H1 (cell line): ENCODE measurements at regions not wholly inside any gene's neighbourhood (a gene's known extent, or its start where the extent isn't known, plus 50 kb on each side); places are given as distances from the start of the nearest gene placed in this dataset.
"Not testable (repeated sequence)": the region's sequence is repeated elsewhere in the genome, so short reads cannot be mapped to it uniquely, and the experiment has no call there.

ENCODE experiments used
- CTCF ChIA-PET: fragments of 300-600 bp; sonication (Branson Sonifier 250); formaldehyde crosslinking; loops from one replicate; lab custom pipeline; 2021; ENCODE audit not compliant: partially characterized antibody; lab: Charles Lee
- POLR2A ChIA-PET: fragments of 300-600 bp; sonication (Branson Sonifier 250); formaldehyde crosslinking; loops from one replicate; lab custom pipeline; 2021; ENCODE audit warnings: inconsistent platforms; ENCODE audit not compliant: partially characterized antibody; lab: Charles Lee
- DNase-seq, 2 experiments: peaks; one replicate each; pipeline versions ENCODE4 v3.0.0 to v3.0.0-alpha.2; 2010 to 2022; ENCODE audit warnings: low spot score in 2 of 2, low read depth in 1 of 2, mixed read lengths in 1 of 2
- FAIRE-seq: peaks from 2 replicates; lab custom pipeline; 2011; peaks lifted over from hg19 to GRCh38; lab: Jason Lieb, UNC
- H2AFZ ChIP-seq: 2 replicates; pipeline ENCODE4 v1.8.1; 2012; ENCODE audit warnings: low read length, inconsistent platforms
- H2AK5ac ChIP-seq: 2 replicates; pipeline ENCODE4 v1.6.1; 2013; ENCODE audit warnings: low read depth, low read length
- H2BK120ac ChIP-seq: replicated peaks from 2 replicates; pipeline ENCODE3; 2013; ENCODE audit warnings: low read depth, low read length, inconsistent platforms
- H2BK12ac ChIP-seq: 2 replicates; pipeline ENCODE4 v1.6.1; 2013; ENCODE audit warnings: low read depth, low read length
- H2BK15ac ChIP-seq: 2 replicates; pipeline ENCODE4 v1.6.1; 2013; ENCODE audit warnings: low read length
- H2BK20ac ChIP-seq: 2 replicates; pipeline ENCODE4 v1.6.1; 2013; ENCODE audit warnings: low read length
- H2BK5ac ChIP-seq: 2 replicates; pipeline ENCODE4 v1.6.1; 2013; ENCODE audit warnings: low read depth, low read length
- H3K14ac ChIP-seq: 2 replicates; pipeline ENCODE4 v1.6.1; 2013; ENCODE audit warnings: inconsistent platforms; ENCODE audit not compliant: insufficient read length
- H3K18ac ChIP-seq: 2 replicates; pipeline ENCODE4 v1.6.1; 2013; ENCODE audit warnings: low read length; ENCODE audit errors: extremely low read depth
- H3K23ac ChIP-seq: 2 replicates; pipeline ENCODE4 v1.6.1; 2013; ENCODE audit warnings: inconsistent platforms; ENCODE audit not compliant: insufficient read length
- H3K23me2 ChIP-seq: 2 replicates; pipeline ENCODE4 v1.6.1; 2013; ENCODE audit warnings: low read depth, low read length
- H3K27ac ChIP-seq: 2 replicates; pipeline ENCODE4 v1.6.1; 2011; ENCODE audit warnings: low read depth, low read length, inconsistent platforms
- H3K27me3 ChIP-seq, 4 experiments: replicated peaks in 1 of 4; 1 replicate in 1 of 4; 2 replicates in 3 of 4; pipeline versions ENCODE4 v1.6.1 to v1.8.1; 2011 to 2013; ENCODE audit warnings: low read length in 3 of 4, mild to moderate bottlenecking in 3 of 4, inconsistent platforms in 2 of 4, mixed read lengths in 2 of 4, moderate library complexity in 1 of 4; ENCODE audit not compliant: control insufficient read depth in 3 of 4, insufficient read depth in 3 of 4; ENCODE audit errors: extremely low read depth in 1 of 4
- H3K36me3 ChIP-seq, 4 experiments: 2 replicates each; pipeline versions ENCODE4 v1.6.1 to v1.8.1; 2011 to 2013; ENCODE audit warnings: mild to moderate bottlenecking in 4 of 4, low read length in 3 of 4, moderate library complexity in 2 of 4, control low read depth in 1 of 4, inconsistent platforms in 1 of 4; ENCODE audit not compliant: insufficient read depth in 4 of 4, control insufficient read depth in 2 of 4
- H3K4ac ChIP-seq: replicated peaks from 2 replicates; pipeline ENCODE3; 2013; ENCODE audit warnings: low read length, low read depth, mixed read lengths, inconsistent platforms; ENCODE audit not compliant: insufficient read length
- H3K4me1 ChIP-seq, 4 experiments: replicated peaks in 1 of 4; 1 replicate in 1 of 4; 2 replicates in 3 of 4; pipeline versions ENCODE4 v1.6.1 to v1.8.1; 2011 to 2013; ENCODE audit warnings: low read length in 3 of 4, inconsistent platforms in 2 of 4, mixed read lengths in 1 of 4; ENCODE audit not compliant: insufficient read depth in 4 of 4, control insufficient read depth in 3 of 4
- H3K4me2 ChIP-seq, 2 experiments: 2 replicates each; pipeline versions ENCODE4 v1.6.1 to v1.8.1; 2011 to 2013; ENCODE audit warnings: low read depth in 2 of 2, low read length in 2 of 2, control low read depth in 1 of 2, inconsistent platforms in 1 of 2, mild to moderate bottlenecking in 1 of 2; ENCODE audit not compliant: insufficient read depth in 1 of 2
- H3K4me3 ChIP-seq, 4 experiments: fragments of 200-600, 300-600 bp in 1 of 4; sonication (generic), shearing (Covaris generic), sonication (Bioruptor Twin) in 1 of 4; 2 replicates each; pipeline versions ENCODE4 v1.5.1 to v1.8.1; 2011 to 2016; ENCODE audit warnings: low read length in 4 of 4, low read depth in 3 of 4, control low read depth in 2 of 4, inconsistent platforms in 2 of 4, mild to moderate bottlenecking in 2 of 4, mixed read lengths in 1 of 4, moderate library complexity in 1 of 4; ENCODE audit not compliant: insufficient read depth in 2 of 4; ENCODE audit errors: extremely low read depth in 1 of 4
- H3K56ac ChIP-seq: replicated peaks from 2 replicates; pipeline ENCODE3; 2013; ENCODE audit warnings: low read depth, mild to moderate bottlenecking, mixed read lengths, low read length, inconsistent platforms; ENCODE audit not compliant: insufficient read length
- H3K79me1 ChIP-seq: 2 replicates; pipeline ENCODE4 v1.6.1; 2013; ENCODE audit warnings: low read depth, low read length, control low read depth
- H3K79me2 ChIP-seq, 2 experiments: 2 replicates each; pipeline versions ENCODE4 v1.6.1 to v1.8.1; 2012 to 2013; ENCODE audit warnings: low read length in 2 of 2, mild to moderate bottlenecking in 2 of 2, inconsistent platforms in 1 of 2; ENCODE audit not compliant: insufficient read depth in 2 of 2, control insufficient read depth in 1 of 2
- H3K9ac ChIP-seq, 4 experiments: replicated peaks in 1 of 4; 1 replicate in 1 of 4; 2 replicates in 3 of 4; pipeline versions ENCODE4 v1.6.1 to v1.8.1; 2011 to 2013; ENCODE audit warnings: low read depth in 3 of 4, low read length in 3 of 4, control low read depth in 2 of 4, mild to moderate bottlenecking in 2 of 4, moderate library complexity in 2 of 4, inconsistent platforms in 1 of 4; ENCODE audit errors: extremely low read depth in 1 of 4
- H3K9me3 ChIP-seq, 2 experiments: 2 replicates each; pipeline versions ENCODE4 v1.6.1 to v1.8.1; 2012 to 2013; ENCODE audit warnings: mild to moderate bottlenecking in 2 of 2, moderate library complexity in 2 of 2, control low read depth in 1 of 2, inconsistent platforms in 1 of 2, low read depth in 1 of 2, low read length in 1 of 2, mixed read lengths in 1 of 2; ENCODE audit not compliant: insufficient read depth in 2 of 2
- H4K20me1 ChIP-seq, 2 experiments: replicated peaks in 1 of 2; 2 replicates each; pipeline versions ENCODE3 to v1.8.1; 2011 to 2013; ENCODE audit warnings: inconsistent platforms in 2 of 2, low read length in 2 of 2, mild to moderate bottlenecking in 1 of 2; ENCODE audit not compliant: insufficient read depth in 2 of 2, control insufficient read depth in 1 of 2
- H4K5ac ChIP-seq: 2 replicates; pipeline ENCODE4 v1.6.1; 2013; ENCODE audit warnings: low read length, low read depth, mixed read lengths, inconsistent platforms; ENCODE audit not compliant: insufficient read length
- H4K8ac ChIP-seq: 2 replicates; pipeline ENCODE4 v1.8.0; 2013; ENCODE audit warnings: mild to moderate bottlenecking, moderate library complexity, low read length, inconsistent platforms; ENCODE audit not compliant: insufficient read depth; ENCODE audit errors: extremely low read depth
- H4K91ac ChIP-seq: replicated peaks from 2 replicates; pipeline ENCODE3; 2013; ENCODE audit warnings: low read length, mixed read lengths, inconsistent platforms; ENCODE audit not compliant: insufficient read length
- WGBS, 2 experiments: shearing (Covaris generic) in 1 of 2; methylation state at CpG; one replicate each; pipeline versions ENCODE4 v1.1.6 to v1.1.7; 2013 to 2015; ENCODE audit warnings: low lambda C conversion rate in 2 of 2, mixed read lengths in 2 of 2, inconsistent platforms in 1 of 2, low coverage in 1 of 2, missing lambda C conversion rate in 1 of 2; ENCODE audit not compliant: insufficient replicate concordance in 2 of 2, insufficient coverage in 1 of 2, insufficient read length in 1 of 2; ENCODE audit errors: extremely low coverage in 1 of 2, missing lambda C conversion rate in 1 of 2; 5-methylcytosine and 5-hydroxymethylcytosine counted together

DNA sequence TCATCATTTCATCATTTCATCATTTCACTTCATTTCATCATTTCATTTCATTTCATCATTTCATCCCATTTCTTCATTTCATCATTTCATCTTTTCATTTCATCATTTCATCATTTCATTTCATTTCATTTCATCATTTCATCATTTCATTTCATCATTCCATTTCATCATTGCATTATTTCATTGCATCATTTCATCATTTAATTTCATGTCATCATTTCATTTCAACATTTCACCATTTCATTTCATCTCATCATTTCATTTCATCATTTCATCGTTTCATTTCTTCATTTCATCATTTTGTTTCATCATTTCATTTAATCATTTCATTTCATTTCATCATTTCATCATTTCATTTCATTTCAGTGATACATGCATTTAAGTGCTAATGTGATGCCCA, 166.9 kb upstream of the TP53TG3 start:
- H2AK5ac ChIP-seq, H2BK120ac ChIP-seq, H3K9me3 ChIP-seq, H2AFZ ChIP-seq, H4K91ac ChIP-seq, FAIRE-seq, H3K36me3 ChIP-seq, DNase-seq, H3K23me2 ChIP-seq, H3K18ac ChIP-seq, H3K4me1 ChIP-seq, H2BK20ac ChIP-seq, H3K9ac ChIP-seq, H3K27ac ChIP-seq, H4K20me1 ChIP-seq, POLR2A ChIA-PET, H4K5ac ChIP-seq, H3K4me2 ChIP-seq, H3K79me2 ChIP-seq, H3K14ac ChIP-seq, H2BK5ac ChIP-seq, H3K23ac ChIP-seq, H2BK15ac ChIP-seq, CTCF ChIA-PET, H3K56ac ChIP-seq, H3K4ac ChIP-seq, H3K4me3 ChIP-seq, H3K27me3 ChIP-seq, H3K79me1 ChIP-seq, H4K8ac ChIP-seq, H2BK12ac ChIP-seq: not testable (repeated sequence)
- 54 to 100% methylated on average over 1 of the region's 1 CpG for WGBS, 2 experiments

GRCh38 chr16:32807280-32807679, 131.3 kb upstream of the TP53TG3 start:
- H3K79me2 ChIP-seq, H3K18ac ChIP-seq, H3K4me2 ChIP-seq, H3K23ac ChIP-seq, H4K8ac ChIP-seq, H3K4me1 ChIP-seq, H4K20me1 ChIP-seq, DNase-seq, H3K27ac ChIP-seq, H2BK5ac ChIP-seq, H3K14ac ChIP-seq, H3K4ac ChIP-seq, H2BK120ac ChIP-seq, POLR2A ChIA-PET, H2BK15ac ChIP-seq, H3K27me3 ChIP-seq, FAIRE-seq, H3K23me2 ChIP-seq, H2BK20ac ChIP-seq, H2AFZ ChIP-seq, H3K36me3 ChIP-seq, H4K91ac ChIP-seq, H3K79me1 ChIP-seq, H2BK12ac ChIP-seq, H3K4me3 ChIP-seq, H3K9ac ChIP-seq, H2AK5ac ChIP-seq, CTCF ChIA-PET, H3K56ac ChIP-seq, H3K9me3 ChIP-seq, H4K5ac ChIP-seq: not testable (repeated sequence)
- 89 to 100% methylated on average over 3 of the region's 3 CpGs for WGBS, 2 experiments
